ENCODE measurements at regions not wholly inside any gene's neighbourhood (a gene's known extent, or its start where the extent isn't known, plus 50 kb on each side); places are given as distances from the start of the nearest gene placed in this dataset.
A peak's percentile ranks its signal among the peaks of the same experiment; 100 is the strongest.

GRCh38 chr15:93894438-93895036 lies 336.8 kb upstream of the MCTP2 start:
- Mint-ChIP-seq H3K27me3 (peaks cover 4% of the 10 kb centered on the region), H3K9me3 (no peaks in the 10 kb centered on the region), H3K36me3 (ENCODE audit: low read depth) (no peaks in the 10 kb centered on the region), H3K27ac (no peak overlapping the region), H3K4me3 (no peak overlapping the region), H3K4me1 (no peaks in the 10 kb centered on the region)
- ATAC-seq (replicated peaks): no peak

- Mint-ChIP-seq H3K27me3 (peaks cover 18% of the 10 kb centered on the region), H3K4me3 (no peak overlapping the region)
Observed at GRCh38 chr15:93887151-93887550, 344.2 kb upstream of the MCTP2 start.

GRCh38 chr15:93882779-93883178 lies 348.6 kb upstream of the MCTP2 start:
- Mint-ChIP-seq H3K9me3 (peaks cover 4% of the 10 kb centered on the region), H3K36me3 (ENCODE audit: low read depth) (no peaks in the 10 kb centered on the region), H3K27ac (no peak overlapping the region), H3K4me1 (no peaks in the 10 kb centered on the region), H3K4me3 (no peak overlapping the region), H3K27me3 (peaks cover 19% of the 10 kb centered on the region)
- no peak for ATAC-seq (replicated peaks)

More at GRCh38 chr15:93887151-93887550, 344.2 kb upstream of the MCTP2 start:
- ATAC-seq (replicated peaks): no peak
- H3K36me3 Mint-ChIP-seq (ENCODE audit: low read depth): no peaks in the 10 kb centered on the region
- H3K9me3 Mint-ChIP-seq: no peaks in the 10 kb centered on the region
- H3K4me1 Mint-ChIP-seq: no peaks in the 10 kb centered on the region
- H3K27ac Mint-ChIP-seq: no peak overlapping the region

GRCh38 chr15:93882141-93882540 lies 349.2 kb upstream of the MCTP2 start:
- Mint-ChIP-seq H3K4me1 (no peaks in the 10 kb centered on the region), H3K9me3 (peaks cover 4% of the 10 kb centered on the region), H3K27me3 (peaks cover 16% of the 10 kb centered on the region), H3K27ac (no peak overlapping the region), H3K4me3 (no peak overlapping the region), H3K36me3 (ENCODE audit: low read depth) (no peaks in the 10 kb centered on the region)
- no peak for ATAC-seq (replicated peaks)

GRCh38 chr15:93881310-93881709 lies 350.1 kb upstream of the MCTP2 start:
- H3K9me3 Mint-ChIP-seq: peaks cover 4% of the 10 kb centered on the region
- H3K27ac Mint-ChIP-seq: no peak overlapping the region
- ATAC-seq (replicated peaks): no peak
- H3K4me1 Mint-ChIP-seq: no peaks in the 10 kb centered on the region
- H3K36me3 Mint-ChIP-seq (ENCODE audit: low read depth): no peaks in the 10 kb centered on the region
- H3K27me3 Mint-ChIP-seq: peaks cover 16% of the 10 kb centered on the region
- no peak overlapping the region for H3K4me3 Mint-ChIP-seq

GRCh38 chr15:93880358-93880757 lies 351.0 kb upstream of the MCTP2 start:
- H3K36me3 Mint-ChIP-seq (ENCODE audit: low read depth): no peaks in the 10 kb centered on the region
- no peaks in the 10 kb centered on the region for H3K4me1 Mint-ChIP-seq
- H3K4me3 Mint-ChIP-seq: no peak overlapping the region
- H3K27ac Mint-ChIP-seq: no peak overlapping the region
- peaks cover 4% of the 10 kb centered on the region for H3K9me3 Mint-ChIP-seq
- ATAC-seq (replicated peaks): no peak
- peaks cover 12% of the 10 kb centered on the region for H3K27me3 Mint-ChIP-seq

- Mint-ChIP-seq H3K36me3 (ENCODE audit: low read depth) (no peaks in the 10 kb centered on the region), H3K27me3 (peaks cover 4% of the 10 kb centered on the region)
Observed at GRCh38 chr15:93870583-93870982, 360.8 kb upstream of the MCTP2 start.

GRCh38 chr15:93866948-93867347 lies 364.4 kb upstream of the MCTP2 start:
- no peak for ATAC-seq (replicated peaks)
- H3K27ac Mint-ChIP-seq: no peak overlapping the region
- no peak overlapping the region for H3K4me3 Mint-ChIP-seq
- H3K36me3 Mint-ChIP-seq (ENCODE audit: low read depth): no peaks in the 10 kb centered on the region
- peaks cover 9% of the 10 kb centered on the region for H3K27me3 Mint-ChIP-seq
- no peaks in the 10 kb centered on the region for H3K9me3 Mint-ChIP-seq
- H3K4me1 Mint-ChIP-seq: peaks cover 6% of the 10 kb centered on the region

More at GRCh38 chr15:93870583-93870982, 360.8 kb upstream of the MCTP2 start:
- ATAC-seq (replicated peaks): no peak
- no peaks in the 10 kb centered on the region for H3K9me3 Mint-ChIP-seq
- no peak overlapping the region for H3K4me3 Mint-ChIP-seq
- H3K27ac Mint-ChIP-seq: no peak overlapping the region
- no peaks in the 10 kb centered on the region for H3K4me1 Mint-ChIP-seq

- Mint-ChIP-seq H3K4me3 (no peak overlapping the region), H3K4me1 (peaks cover 10% of the 10 kb centered on the region), H3K27me3 (peaks cover 9% of the 10 kb centered on the region), H3K36me3 (ENCODE audit: low read depth) (no peaks in the 10 kb centered on the region), H3K27ac (no peak overlapping the region), H3K9me3 (no peaks in the 10 kb centered on the region)
- ATAC-seq (replicated peaks): no peak
Observed at GRCh38 chr15:93866476-93866875, 364.9 kb upstream of the MCTP2 start.

GRCh38 chr15:93865586-93865985 lies 365.8 kb upstream of the MCTP2 start:
- Mint-ChIP-seq H3K27me3 (peaks cover 9% of the 10 kb centered on the region), H3K9me3 (no peaks in the 10 kb centered on the region), H3K27ac (no peak overlapping the region), H3K36me3 (ENCODE audit: low read depth) (no peaks in the 10 kb centered on the region), H3K4me3 (no peak overlapping the region), H3K4me1 (peaks cover 12% of the 10 kb centered on the region)
- ATAC-seq (replicated peaks): no peak

- ATAC-seq (replicated peaks): no peak
- peak overlapping the region; percentile 4 for H3K4me3 Mint-ChIP-seq
- no peaks in the 10 kb centered on the region for H3K9me3 Mint-ChIP-seq
- H3K27me3 Mint-ChIP-seq: peaks cover 5% of the 10 kb centered on the region
- no peak overlapping the region for H3K27ac Mint-ChIP-seq
- no peaks in the 10 kb centered on the region for H3K36me3 Mint-ChIP-seq (ENCODE audit: low read depth)
- H3K4me1 Mint-ChIP-seq: peaks cover 12% of the 10 kb centered on the region
Observed at GRCh38 chr15:93862791-93863190, 368.6 kb upstream of the MCTP2 start.

- Mint-ChIP-seq H3K27me3 (peaks cover 5% of the 10 kb centered on the region), H3K27ac (no peak overlapping the region), H3K9me3 (no peaks in the 10 kb centered on the region), H3K36me3 (ENCODE audit: low read depth) (no peaks in the 10 kb centered on the region), H3K4me3 (peak overlapping the region; percentile 4), H3K4me1 (peaks cover 12% of the 10 kb centered on the region)
- no peak for ATAC-seq (replicated peaks)
Observed at GRCh38 chr15:93861956-93862741, 369.2 kb upstream of the MCTP2 start.

GRCh38 chr15:93861413-93861812 lies 369.9 kb upstream of the MCTP2 start:
- H3K9me3 Mint-ChIP-seq: no peaks in the 10 kb centered on the region
- no peak overlapping the region for H3K4me3 Mint-ChIP-seq
- peaks cover 5% of the 10 kb centered on the region for H3K27me3 Mint-ChIP-seq
- no peaks in the 10 kb centered on the region for H3K36me3 Mint-ChIP-seq (ENCODE audit: low read depth)
- peaks cover 12% of the 10 kb centered on the region for H3K4me1 Mint-ChIP-seq
- H3K27ac Mint-ChIP-seq: no peak overlapping the region
- ATAC-seq (replicated peaks): no peak

- Mint-ChIP-seq H3K27ac (no peak overlapping the region), H3K36me3 (ENCODE audit: low read depth) (no peaks in the 10 kb centered on the region), H3K4me1 (peaks cover 12% of the 10 kb centered on the region), H3K9me3 (no peaks in the 10 kb centered on the region), H3K4me3 (no peak overlapping the region), H3K27me3 (peaks cover 5% of the 10 kb centered on the region)
- ATAC-seq (replicated peaks): no peak
Observed at GRCh38 chr15:93860701-93861100, 370.7 kb upstream of the MCTP2 start.

- Mint-ChIP-seq H3K27ac (no peak overlapping the region), H3K36me3 (ENCODE audit: low read depth) (no peaks in the 10 kb centered on the region), H3K27me3 (peaks cover 8% of the 10 kb centered on the region), H3K4me1 (peaks cover 12% of the 10 kb centered on the region), H3K9me3 (no peaks in the 10 kb centered on the region), H3K4me3 (no peak overlapping the region)
- no peak for ATAC-seq (replicated peaks)
Observed at GRCh38 chr15:93859176-93859575, 372.2 kb upstream of the MCTP2 start.
